B cell (primary cell): ENCODE measurements at regions not wholly inside any gene's neighbourhood (a gene's known extent, or its start where the extent isn't known, plus 50 kb on each side); places are given as distances from the start of the nearest gene placed in this dataset.

Experiments
- ATAC-seq: fragments of 200-7000 bp; cut with Tn5 transposase; one replicate; pipeline ENCODE4 v1.10.0; 2021; ENCODE audit warnings: low read depth, mild to moderate bottlenecking, moderate number of reproducible peaks, moderate library complexity
- CTCF ChIA-PET: fragments of 350-600 bp; sonication (Branson Sonifier 250); formaldehyde crosslinking; loops from one replicate; lab custom pipeline; 2021; ENCODE audit warnings: antibody characterized with exemption, inconsistent platforms; lab: Charles Lee
- POLR2A ChIA-PET: fragments of 350-600 bp; sonication (Branson Sonifier 250); formaldehyde crosslinking; loops from one replicate; lab custom pipeline; 2021; ENCODE audit warnings: antibody characterized with exemption; lab: Charles Lee
- DNase-seq: peaks from one replicate; pipeline ENCODE4 v3.0.0; 2013
- H2AFZ ChIP-seq: 2 replicates; pipeline ENCODE4 v1.6.1; 2012; ENCODE audit warnings: mild to moderate bottlenecking, low read depth, low read length; ENCODE audit not compliant: insufficient read depth, poor library complexity, severe bottlenecking
- H3K27ac ChIP-seq, 2 donors: 1 replicate in 1 of 2; 2 replicates in 1 of 2; pipeline ENCODE4 v1.5.1; 2012 to 2013; ENCODE audit warnings: low read length in 2 of 2, mild to moderate bottlenecking in 2 of 2, moderate library complexity in 1 of 2
- H3K27me3 ChIP-seq, 4 experiments: fragments of 200-600 bp in 1 of 4; sonication (generic) in 1 of 4; replicated peaks in 1 of 4; 1 replicate in 2 of 4; 2 replicates in 2 of 4; pipeline versions ENCODE4 v1.6.1 to v1.7.0; 2013 to 2016; ENCODE audit warnings: low read length in 3 of 4, mild to moderate bottlenecking in 2 of 4, mixed read lengths in 1 of 4, moderate library complexity in 1 of 4; ENCODE audit not compliant: insufficient read depth in 4 of 4, control insufficient read depth in 3 of 4; ENCODE audit errors: control extremely low read depth in 1 of 4
- H3K36me3 ChIP-seq, 2 experiments: replicated peaks in 1 of 2; 1 replicate in 1 of 2; 2 replicates in 1 of 2; pipeline versions ENCODE4 v1.6.1 to v1.7.1; 2013; ENCODE audit warnings: low read length in 1 of 2; ENCODE audit not compliant: insufficient read depth in 2 of 2, control insufficient read depth in 1 of 2; ENCODE audit errors: control extremely low read depth in 1 of 2, extremely low read depth in 1 of 2
- H3K4me1 ChIP-seq, 2 donors: fragments of 200-600 bp in 1 of 2; sonication (generic) in 1 of 2; 1 replicate in 1 of 2; 2 replicates in 1 of 2; pipeline versions ENCODE4 v1.5.1 to v1.6.1; 2013 to 2017; ENCODE audit warnings: low read length in 2 of 2; ENCODE audit not compliant: control insufficient read depth in 2 of 2, insufficient read depth in 2 of 2
- H3K4me2 ChIP-seq: replicated peaks from 2 replicates; pipeline ENCODE3; 2012; ENCODE audit warnings: mild to moderate bottlenecking, low read depth, low read length; ENCODE audit not compliant: poor library complexity, severe bottlenecking
- H3K4me3 ChIP-seq, 5 experiments: fragments of 200-600 bp in 1 of 5; sonication (generic) in 1 of 5; 1 replicate in 3 of 5; 2 replicates in 2 of 5; pipeline versions ENCODE4 v1.5.1 to v1.7.0; 2011 to 2016; ENCODE audit warnings: low read length in 4 of 5, mild to moderate bottlenecking in 4 of 5, low read depth in 2 of 5, control low read depth in 1 of 5, moderate library complexity in 1 of 5; ENCODE audit not compliant: insufficient read depth in 1 of 5; ENCODE audit errors: control extremely low read depth in 1 of 5, extremely low read depth in 1 of 5
- H3K79me2 ChIP-seq: fragments of 200-600 bp; sonication (generic); one replicate; pipeline ENCODE4 v1.6.0; 2016; ENCODE audit warnings: low read length; ENCODE audit not compliant: control insufficient read depth, insufficient read depth
- H3K9ac ChIP-seq: fragments of 200-600 bp; sonication (generic); 2 replicates; pipeline ENCODE4 v1.6.1; 2017; ENCODE audit warnings: mild to moderate bottlenecking, low read length, moderate library complexity
- H3K9me3 ChIP-seq, 3 donors: one replicate each; pipeline versions ENCODE4 v1.6.1 to v1.7.1; 2013; ENCODE audit warnings: low read length in 2 of 3; ENCODE audit not compliant: control insufficient read depth in 2 of 3, insufficient read depth in 1 of 3; ENCODE audit errors: control extremely low read depth in 1 of 3
- H4K20me1 ChIP-seq: 2 replicates; pipeline ENCODE4 v1.6.0; 2012; ENCODE audit warnings: mild to moderate bottlenecking, low read length; ENCODE audit not compliant: insufficient read depth, control insufficient read depth, poor library complexity, severe bottlenecking
- H3K27ac Mint-ChIP-seq: one replicate; pipeline ENCODE4 v1.8.0; 2021; ENCODE audit warnings: mixed read lengths
- H3K27me3 Mint-ChIP-seq: one replicate; pipeline ENCODE4 v1.8.0; 2021; ENCODE audit warnings: mixed read lengths
- H3K4me1 Mint-ChIP-seq: one replicate; pipeline ENCODE4 v1.8.0; 2021; ENCODE audit warnings: mixed read lengths
- H3K4me3 Mint-ChIP-seq: one replicate; pipeline ENCODE4 v1.8.0; 2021; ENCODE audit warnings: mixed read lengths
- H3K9me3 Mint-ChIP-seq: one replicate; pipeline ENCODE4 v1.8.0; 2022; ENCODE audit warnings: mixed read lengths; ENCODE audit not compliant: insufficient read depth
- CTCF ChIP-seq: fragments of 200-600 bp; IDR thresholded peaks from one replicate; pipeline ENCODE4 v1.8.0; 2022; ENCODE audit warnings: antibody characterized with exemption, mild to moderate bottlenecking
- EZH2 ChIP-seq: IDR thresholded peaks from 2 replicates; pipeline ENCODE4 v1.6.1; 2012; ENCODE audit warnings: borderline replicate concordance, low read depth, mild to moderate bottlenecking, moderate library complexity, low read length; ENCODE audit not compliant: insufficient read depth, poor library complexity, severe bottlenecking
- WGBS: methylation state at CpG from one replicate; pipeline ENCODE4 v1.1.5; 2013; ENCODE audit warnings: missing lambda C conversion rate; ENCODE audit not compliant: insufficient coverage; 5-methylcytosine and 5-hydroxymethylcytosine counted together
- intact Hi-C: fragments of 100-400 bp; cut with micrococcal nuclease; formaldehyde crosslinking; loops from one replicate; pipeline ENCODE4 v1.10.0; 2022

GRCh38 chr2:234564699-234565098, 67.8 kb upstream of the ARL4C start:
- peak overlapping the region; percentile 17 for H3K9ac ChIP-seq
- no CpG with 5 or more reads among the region's 2 CpGs for WGBS
- intact Hi-C loops = no loop called here

GRCh38 chr2:234559609-234560008, 62.7 kb upstream of the ARL4C start:
- no peak for ATAC-seq

More at GRCh38 chr2:234564699-234565098, 67.8 kb upstream of the ARL4C start:
- Mint-ChIP-seq H3K4me3 (peak overlapping the region; percentile 29), H3K4me1 (peaks cover 53% of the 10 kb centered on the region), H3K9me3 (no peaks in the 10 kb centered on the region), H3K27me3 (peaks cover 6% of the 10 kb centered on the region), H3K27ac (peak overlapping the region; percentile 59)
- POLR2A ChIA-PET = no interaction called here
- Histone ChIP-seq H3K4me3 (peak overlapping the region in 1 of 5 experiments; percentile 3), H3K27ac (peak overlapping the region in 1 of 2 donors; percentile 17), H4K20me1 (no peaks in the 10 kb centered on the region), H3K4me2 (peak overlapping the region; percentile 63), H3K36me3 (no peaks in the 10 kb centered on the region), H2AFZ (no peak overlapping the region), H3K79me2 (no peaks in the 10 kb centered on the region), H3K9me3 (no peaks in the 10 kb centered on the region), H3K27me3 (no peaks in the 10 kb centered on the region), H3K4me1 (peaks cover 45 to 54% of the 10 kb centered on the region in 2 donors)
- no peak for ATAC-seq
- CTCF ChIA-PET = interaction anchor here (1.2 to 1.5 kb wide), 3 partner anchors 17 to 1181 kb away, joined by 3 to 4 read pairs (median 4); no protein-coding TSS in a partner anchor
- DNase-seq = no peak
- TF ChIP-seq CTCF = no peak
- TF ChIP-seq EZH2 = no peak

More at GRCh38 chr2:234559609-234560008, 62.7 kb upstream of the ARL4C start:
- H3K27ac ChIP-seq = no peak overlapping the region
- no peak overlapping the region for H3K4me2 ChIP-seq
- intact Hi-C loops = no loop called here
- peaks cover 0 to 3% (median 0%) of the 10 kb centered on the region in 4 experiments for H3K27me3 ChIP-seq
- Mint-ChIP-seq H3K9me3 (peaks cover 2% of the 10 kb centered on the region), H3K27me3 (peaks cover 6% of the 10 kb centered on the region), H3K4me3 (no peak overlapping the region), H3K4me1 (peaks cover 29% of the 10 kb centered on the region), H3K27ac (no peak overlapping the region)
- TF ChIP-seq EZH2 (no peak), CTCF (no peak)
- no peaks in the 10 kb centered on the region for H4K20me1 ChIP-seq
- no peak for DNase-seq
- H3K36me3 ChIP-seq = no peaks in the 10 kb centered on the region
- no peak overlapping the region for H2AFZ ChIP-seq
- CTCF ChIA-PET = no interaction called here
- H3K4me1 ChIP-seq = peaks cover 18 to 20% of the 10 kb centered on the region in 2 donors
- WGBS = 98% methylated on average over 5 of the region's 5 CpGs
- H3K9ac ChIP-seq = no peak overlapping the region
- H3K79me2 ChIP-seq = no peaks in the 10 kb centered on the region
- H3K9me3 ChIP-seq = peaks cover 0 to 6% (median 4%) of the 10 kb centered on the region in 3 donors
- H3K4me3 ChIP-seq = no peak overlapping the region
- POLR2A ChIA-PET = no interaction called here
